Stimulated activated CD8-positive, alpha-beta memory T cell treated with anti-CD3 and anti-CD28 coated beads, Interleukin-4, amount 100 ng/mL, for 4 hours (primary cell): ENCODE measurements at regions not wholly inside any gene's neighbourhood (a gene's known extent, or its start where the extent isn't known, plus 50 kb on each side); places are given as distances from the start of the nearest gene placed in this dataset.

ENCODE experiments used
- DNase-seq, 2 donors: peaks; one replicate each; pipeline ENCODE4 v3.0.0-alpha.2; 2020; ENCODE audit warnings: low read depth in 2 of 2, low spot score in 1 of 2

DNA sequence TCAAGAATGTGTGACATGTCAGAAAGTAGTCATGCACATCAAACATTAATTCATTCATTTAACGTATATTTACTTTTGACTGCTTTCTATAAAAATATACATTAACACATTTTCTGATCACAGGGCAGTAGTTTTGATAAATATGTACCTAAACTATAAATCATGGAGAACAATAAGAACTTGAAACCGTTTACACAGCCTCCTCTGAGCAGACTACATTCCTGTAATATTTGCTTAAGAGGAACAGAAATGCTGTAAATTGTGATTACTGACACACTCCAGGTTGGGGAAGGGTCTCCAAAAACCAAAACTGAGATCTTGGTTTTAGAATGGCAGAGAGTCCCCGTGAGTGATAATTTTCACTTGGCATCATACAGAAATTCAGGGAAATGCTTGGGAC is 120.7 kb upstream of the PPARGC1A start:
- no peak for DNase-seq

DNA sequence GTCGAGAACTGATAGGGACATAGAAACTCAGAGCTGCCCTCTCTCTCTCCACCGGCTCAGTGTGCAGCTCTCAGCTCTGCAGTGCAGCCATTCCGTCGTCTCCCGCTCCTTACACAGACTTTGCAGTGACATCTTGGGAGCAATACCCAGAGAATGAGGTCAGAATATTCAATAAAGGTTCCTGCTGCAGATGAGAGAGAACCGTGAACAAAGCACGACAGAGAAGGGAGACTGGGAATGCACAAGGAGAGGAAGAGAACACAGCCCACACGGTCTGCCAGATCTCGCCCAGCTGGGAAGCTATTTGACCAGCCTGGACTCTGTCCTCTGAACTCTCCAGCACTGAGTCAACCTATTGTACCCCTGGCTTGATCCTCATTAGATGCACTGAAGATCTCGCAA is 118.0 kb upstream of the PPARGC1A start:
- no peak for DNase-seq

DNA sequence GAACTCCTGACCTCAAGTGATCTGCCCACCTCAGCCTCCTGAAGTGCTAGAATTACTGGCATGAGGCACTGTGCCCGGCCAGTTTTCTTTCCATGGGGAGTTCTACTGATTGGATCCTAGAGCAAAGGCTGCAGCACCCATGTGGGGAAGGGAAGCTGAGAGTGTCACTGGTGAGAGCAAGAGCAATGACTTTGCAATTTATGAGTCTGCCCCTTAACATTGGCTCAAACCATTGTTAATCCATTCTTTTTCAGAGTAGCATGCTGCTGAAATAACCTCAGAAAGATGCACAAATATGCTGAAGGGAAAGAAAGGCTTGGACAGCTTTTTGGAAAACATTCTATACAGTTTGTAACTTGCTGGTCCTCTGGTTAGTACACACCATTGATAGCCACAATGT is 116.4 kb upstream of the PPARGC1A start:
- DNase-seq = no peak

DNA sequence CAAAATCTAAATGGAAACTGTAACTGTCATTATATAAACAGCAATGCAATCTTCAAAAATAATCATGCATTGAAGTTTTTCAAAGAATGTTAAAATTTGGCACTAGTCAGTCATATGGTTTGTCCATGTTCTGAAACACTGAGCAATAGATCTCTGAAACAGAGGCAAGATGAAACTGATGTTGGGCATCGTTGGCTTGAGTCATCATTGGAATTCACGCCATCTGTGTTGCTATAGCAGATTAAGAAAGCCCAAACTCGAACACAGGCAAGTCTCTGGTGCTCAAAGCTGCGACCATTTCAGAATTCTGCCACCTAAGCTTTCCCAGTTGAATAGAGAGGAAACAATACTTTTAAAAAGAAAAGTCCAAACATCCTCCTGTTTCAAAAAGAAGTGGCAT is 114.1 kb upstream of the PPARGC1A start:
- DNase-seq = no peak

DNA sequence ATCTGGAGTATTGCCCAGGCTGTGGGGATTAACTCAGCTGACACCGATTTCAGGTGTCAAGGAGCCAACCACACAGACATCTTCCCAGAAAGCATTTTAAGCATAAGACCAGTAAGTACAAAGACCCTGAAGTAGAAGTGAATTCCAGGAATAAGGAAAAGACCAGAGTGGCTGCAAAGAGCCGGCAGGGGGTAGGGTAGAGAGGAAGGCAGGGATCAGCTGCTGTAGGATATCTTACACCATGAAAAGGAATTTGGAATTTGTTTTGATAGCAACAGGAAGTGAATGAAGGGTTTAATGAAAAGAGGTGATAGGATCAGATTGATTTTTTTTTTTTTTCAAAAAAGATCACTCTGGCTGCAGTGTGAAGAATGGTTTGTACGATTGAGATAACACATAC is 113.6 kb upstream of the PPARGC1A start:
- DNase-seq = no peak

DNA sequence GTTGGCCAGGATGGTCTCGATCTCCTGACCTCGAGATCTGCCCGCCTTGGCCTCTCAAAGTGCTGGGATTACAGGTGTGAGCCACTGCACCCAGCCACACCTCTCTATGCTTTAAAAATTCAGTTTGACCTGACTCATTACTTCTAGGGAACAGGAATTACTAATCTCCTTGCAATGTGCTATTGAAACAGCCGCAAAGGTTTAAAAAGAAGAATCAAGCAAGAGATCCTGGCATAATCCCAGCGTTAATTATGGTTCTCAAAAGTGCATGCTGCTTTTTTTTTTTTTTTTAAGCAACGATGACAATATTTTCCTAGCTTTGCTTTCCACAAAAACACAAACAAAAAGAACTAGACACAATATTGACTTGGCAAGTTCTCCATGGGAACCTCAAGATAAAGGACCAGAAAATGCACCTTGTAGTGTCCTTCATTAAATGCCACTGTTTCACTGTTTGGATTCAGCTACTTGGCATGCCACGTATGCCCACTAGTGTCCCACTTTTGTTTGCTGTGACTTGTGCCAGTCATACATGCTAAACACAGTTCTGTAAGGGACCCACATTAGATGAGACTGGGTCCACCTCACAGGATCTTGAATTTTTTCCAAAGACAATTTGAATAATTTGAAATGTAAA is 112.6 kb upstream of the PPARGC1A start:
- no peak for DNase-seq

DNA sequence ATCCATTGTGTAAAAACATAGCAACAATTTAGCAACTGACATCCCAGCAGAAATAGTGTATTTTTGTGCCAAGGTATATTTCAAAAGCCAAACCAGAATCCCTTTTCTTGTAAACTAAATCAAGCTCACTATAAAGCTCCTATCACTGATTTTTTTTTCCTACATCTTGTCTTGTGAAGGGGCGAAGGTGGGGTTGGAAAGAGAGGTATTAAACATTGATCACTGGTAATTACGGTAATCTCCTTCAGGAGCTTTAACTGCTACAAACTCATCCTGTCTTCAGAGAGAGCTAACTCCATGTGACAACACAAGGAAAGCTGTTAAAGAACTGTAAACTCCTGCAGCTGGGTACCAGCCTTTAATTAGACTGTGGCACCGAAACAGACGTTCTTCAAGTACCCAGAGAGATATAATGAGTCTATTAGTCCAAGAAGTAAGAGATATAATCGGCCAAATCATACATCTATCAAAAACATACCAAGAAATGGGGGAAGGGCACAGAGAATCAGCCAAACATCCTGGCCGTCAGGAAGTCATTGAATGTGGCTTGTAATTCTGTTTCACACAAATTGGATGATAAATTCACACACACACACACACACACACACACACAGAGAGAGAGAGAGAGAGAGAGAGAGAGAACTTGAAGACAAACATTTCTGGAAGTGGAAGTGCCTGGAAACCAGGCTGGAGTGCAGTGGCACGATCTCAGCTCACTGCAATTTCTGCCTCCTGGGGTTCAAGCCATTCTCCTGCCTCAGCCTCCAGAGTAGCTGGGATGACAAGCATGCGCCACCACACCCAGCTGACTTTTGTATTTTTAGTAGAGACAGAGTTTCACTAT is 111.9 kb upstream of the PPARGC1A start:
- DNase-seq = no peak

DNA sequence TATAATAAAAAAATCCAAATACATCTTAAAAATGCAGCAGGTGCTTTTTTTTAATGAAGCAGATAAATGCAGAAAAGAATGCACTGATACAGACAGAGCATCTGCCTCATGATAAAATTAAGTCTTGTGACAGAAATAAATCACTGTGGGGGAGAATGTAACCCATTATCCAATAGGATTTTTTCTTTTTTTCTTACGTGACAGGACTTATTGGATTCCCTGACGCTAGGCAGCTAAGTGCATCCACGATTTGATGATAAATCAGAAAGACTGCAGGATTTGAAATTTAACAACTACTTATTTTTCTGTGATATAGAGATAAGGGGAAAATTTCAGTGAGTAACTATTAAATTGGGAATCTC is 110.6 kb upstream of the PPARGC1A start:
- DNase-seq = no peak

DNA sequence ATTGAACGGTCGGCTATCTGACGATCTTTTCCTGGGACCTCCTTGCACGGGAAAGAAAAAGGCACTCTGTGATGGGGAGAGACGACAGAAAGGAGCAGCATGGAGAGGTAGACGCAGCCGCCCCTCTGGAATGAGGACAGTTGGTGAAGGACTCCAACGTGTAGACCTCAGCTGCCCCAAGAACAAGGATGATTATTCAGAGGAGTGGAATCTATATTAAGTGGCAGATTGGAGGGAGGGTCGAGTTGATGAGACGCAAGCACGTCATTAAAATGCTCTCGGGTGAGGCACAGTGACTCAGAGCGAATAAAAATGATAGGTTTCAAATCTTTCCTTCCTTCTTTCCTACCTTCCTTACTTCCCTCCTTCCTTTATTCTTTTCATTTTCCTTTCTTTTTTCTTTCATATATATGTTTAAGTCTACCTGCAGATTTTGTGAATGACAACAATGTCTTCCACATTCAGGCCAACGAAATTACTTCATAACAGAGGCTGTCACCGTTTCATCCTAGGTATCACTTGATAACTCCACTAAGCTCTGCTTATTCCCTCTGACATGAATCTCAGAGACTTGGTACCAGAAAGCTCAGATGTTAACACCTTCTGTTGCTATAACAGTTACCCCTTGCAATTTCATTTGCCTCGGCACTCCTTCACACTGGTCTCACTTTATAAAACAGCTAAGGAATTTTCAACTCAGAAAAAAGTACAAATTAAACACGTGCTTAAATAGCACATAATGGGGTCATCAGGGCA is 110.0 kb upstream of the PPARGC1A start:
- DNase-seq = no peak

DNA sequence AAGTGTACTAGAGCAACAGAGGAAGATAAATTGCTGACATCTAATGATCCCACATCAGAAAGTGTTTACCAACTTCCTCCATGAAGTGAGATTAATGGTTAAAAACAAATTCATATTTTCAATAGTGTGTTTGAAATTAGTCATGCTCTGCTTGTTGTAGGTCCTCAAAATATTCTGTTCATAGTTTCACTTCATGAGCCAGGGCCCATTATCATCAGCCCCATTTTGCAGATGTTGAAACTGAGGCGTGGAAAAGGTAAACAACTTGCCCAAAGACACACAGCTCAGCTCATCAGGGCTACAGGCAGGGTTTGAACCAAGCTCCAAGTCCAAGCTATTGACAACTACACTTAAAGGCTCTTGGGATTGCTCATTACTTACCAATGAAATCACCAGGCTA is 103.5 kb upstream of the PPARGC1A start:
- DNase-seq = no peak

DNA sequence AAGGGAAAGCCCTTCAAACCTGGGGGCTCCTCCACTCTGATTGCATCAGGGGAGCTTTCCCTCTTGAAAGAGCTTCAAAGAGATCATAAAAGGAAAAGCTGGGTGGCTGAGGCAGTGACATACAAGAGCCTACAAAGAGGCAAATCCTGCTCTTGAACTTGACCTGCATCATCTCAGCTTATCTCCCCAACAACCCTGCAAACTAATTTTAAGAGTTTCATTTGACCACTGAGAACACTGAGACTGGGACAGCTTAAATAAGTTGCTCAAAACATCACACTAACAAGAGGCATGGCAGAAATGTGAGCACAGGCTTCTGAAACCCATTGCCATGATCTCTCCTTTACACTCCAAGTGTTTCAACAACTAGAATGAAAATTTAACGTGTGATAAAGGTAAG is 101.6 kb upstream of the PPARGC1A start:
- no peak for DNase-seq

DNA sequence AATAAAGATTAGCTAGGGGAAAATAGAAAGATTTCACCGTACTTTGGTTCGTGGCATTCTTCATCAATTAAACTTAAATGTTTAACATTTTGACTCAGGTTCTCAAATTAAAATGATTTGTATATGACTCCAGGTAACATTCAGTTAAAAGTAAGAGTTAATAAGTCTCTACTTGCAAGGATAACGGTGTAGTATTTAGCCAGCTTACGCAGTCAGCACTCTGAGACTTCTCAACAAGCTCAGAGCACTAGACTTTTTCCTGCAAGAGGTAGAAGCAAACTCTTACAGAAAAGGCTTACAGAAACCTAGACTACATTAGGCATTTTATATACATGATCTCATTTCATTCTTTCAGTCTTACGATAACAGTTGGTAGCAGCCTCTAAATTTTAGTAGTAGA is 96.4 kb upstream of the PPARGC1A start:
- no peak for DNase-seq

DNA sequence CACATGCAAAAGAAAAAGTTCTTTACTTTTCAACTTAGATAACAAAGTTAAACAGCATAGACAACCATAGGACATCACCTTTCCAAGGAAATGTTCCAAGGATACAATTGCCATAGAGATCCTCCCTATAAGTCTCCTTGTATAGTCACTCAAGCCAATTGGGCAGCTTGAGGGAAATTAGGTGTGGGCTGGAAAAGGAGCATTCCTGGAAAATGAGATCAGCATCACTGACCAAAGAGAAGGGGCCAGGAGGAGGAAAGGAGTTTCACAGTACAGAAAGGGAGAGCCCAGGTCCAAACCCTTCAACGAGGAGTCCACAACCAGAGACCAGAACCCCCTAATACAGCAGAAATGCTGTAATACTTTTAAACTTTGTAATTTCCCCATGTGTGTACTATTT is 91.5 kb upstream of the PPARGC1A start:
- DNase-seq = no peak

DNA sequence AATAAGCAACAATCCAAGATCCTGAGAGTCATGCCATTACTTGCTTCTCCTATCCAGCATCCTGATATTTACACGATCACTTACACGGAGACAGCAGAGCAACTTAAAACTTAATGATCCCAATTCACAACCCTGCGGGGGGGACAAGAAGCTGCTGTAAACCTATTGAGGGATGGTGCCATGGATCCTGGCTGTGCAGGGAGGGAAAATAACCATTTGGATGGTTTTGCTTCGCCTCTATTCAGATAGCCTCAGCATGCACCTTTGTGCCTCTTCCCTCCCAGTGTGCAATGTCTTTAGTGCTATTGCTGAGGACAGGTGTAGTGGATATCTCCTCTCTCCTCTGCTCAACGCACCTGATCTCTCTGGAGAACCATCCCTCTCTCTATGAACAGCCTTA is 89.7 kb upstream of the PPARGC1A start:
- DNase-seq = no peak

DNA sequence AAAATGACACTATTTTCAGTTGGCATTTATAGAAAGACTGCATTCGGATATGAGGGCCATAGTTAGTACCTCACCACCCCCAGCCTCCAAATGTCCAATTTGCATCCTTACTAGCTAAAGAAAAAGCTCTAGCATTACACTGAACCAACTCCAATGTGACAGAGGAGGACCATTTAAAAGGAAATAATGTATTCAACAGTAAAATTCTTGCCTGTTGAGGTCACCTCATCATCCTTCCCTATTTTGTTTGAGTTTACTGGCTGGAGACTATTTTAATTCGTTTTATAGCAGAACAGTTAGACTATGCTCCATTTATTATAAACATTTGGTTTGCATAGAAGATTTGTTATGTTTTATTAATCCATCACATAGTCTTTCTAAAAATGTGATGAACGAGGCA is 88.2 kb upstream of the PPARGC1A start:
- no peak for DNase-seq

DNA sequence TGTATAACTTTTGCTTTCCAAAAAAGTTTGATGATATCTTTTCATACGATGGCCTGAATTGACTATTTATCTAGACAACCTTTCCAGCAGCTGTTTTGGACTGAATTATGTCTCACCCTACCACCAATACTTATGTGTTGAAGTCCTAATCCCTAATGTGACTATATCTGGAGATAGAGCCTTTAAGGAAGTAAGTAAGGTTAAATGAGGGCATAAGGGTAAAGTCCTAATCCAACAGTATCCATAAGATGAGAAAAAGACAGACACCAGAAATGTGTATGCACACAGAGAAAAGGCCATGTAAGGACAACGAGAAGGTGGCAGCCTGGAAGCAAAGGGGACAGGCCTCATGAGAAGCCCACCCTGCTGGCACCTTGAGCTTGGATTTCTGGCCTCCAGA is 86.6 kb upstream of the PPARGC1A start:
- DNase-seq = no peak

DNA sequence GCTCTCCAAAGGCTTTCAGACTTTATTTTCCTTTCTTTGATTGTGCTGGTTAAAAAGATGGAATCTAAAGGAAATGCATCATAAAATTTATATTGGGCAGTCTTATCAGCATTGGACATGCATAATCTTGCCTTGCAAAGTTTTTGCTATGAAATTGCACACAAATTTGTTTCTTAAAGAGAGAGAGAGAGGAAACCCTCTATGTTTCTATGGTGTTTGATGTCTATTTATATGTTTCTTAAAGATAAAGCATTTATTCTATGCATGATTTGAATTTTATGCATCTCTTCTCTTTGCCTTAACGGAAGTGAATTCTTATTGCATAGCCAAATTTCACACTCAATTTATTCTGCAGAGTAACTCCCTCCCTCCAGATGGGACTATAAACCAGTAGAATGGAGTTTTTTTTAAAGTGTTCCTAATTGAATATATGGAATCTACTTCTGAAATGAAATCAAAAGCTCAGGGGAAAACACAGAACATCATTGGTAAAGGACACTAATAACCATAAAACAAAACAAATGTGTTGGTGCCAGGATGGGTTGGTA is 83.5 kb upstream of the PPARGC1A start:
- no peak for DNase-seq

DNA sequence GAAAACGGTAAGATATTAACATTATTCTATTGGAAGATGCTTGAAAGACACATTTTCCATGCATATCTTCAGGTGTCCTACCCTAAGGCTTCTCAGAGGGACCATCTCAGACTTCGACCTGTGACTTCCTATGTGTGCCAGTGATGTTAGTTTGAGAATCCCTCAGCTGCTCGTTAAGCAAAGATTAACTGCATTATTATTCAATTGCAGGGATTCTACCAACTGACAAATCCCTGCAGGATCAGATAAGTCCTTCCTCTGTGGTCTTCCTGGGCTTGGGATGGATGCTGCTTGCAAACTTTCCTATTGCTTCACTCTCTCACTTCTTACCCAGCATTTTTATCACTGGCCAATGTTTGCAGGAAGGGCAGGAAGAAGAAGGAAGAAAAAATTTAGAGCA is 83.0 kb upstream of the PPARGC1A start:
- DNase-seq = no peak

DNA sequence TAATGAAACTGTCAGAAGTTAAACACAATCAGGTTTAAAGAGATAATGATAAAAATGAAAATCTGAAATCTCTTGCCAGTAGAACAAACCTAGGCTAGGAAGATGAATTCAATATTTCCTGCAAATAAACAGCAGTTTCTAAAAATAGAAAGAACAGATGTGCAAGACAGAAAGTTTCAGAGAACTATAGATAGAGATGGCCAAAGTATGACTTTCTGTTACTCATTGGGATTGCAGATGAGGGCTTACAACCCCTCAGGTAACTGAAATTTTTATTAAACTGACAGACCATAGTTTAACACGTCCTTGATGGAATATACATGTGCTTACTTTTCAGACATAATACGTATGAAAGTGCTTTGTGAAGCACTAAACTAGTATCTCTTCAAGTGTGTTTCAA is 82.3 kb upstream of the PPARGC1A start:
- no peak for DNase-seq

DNA sequence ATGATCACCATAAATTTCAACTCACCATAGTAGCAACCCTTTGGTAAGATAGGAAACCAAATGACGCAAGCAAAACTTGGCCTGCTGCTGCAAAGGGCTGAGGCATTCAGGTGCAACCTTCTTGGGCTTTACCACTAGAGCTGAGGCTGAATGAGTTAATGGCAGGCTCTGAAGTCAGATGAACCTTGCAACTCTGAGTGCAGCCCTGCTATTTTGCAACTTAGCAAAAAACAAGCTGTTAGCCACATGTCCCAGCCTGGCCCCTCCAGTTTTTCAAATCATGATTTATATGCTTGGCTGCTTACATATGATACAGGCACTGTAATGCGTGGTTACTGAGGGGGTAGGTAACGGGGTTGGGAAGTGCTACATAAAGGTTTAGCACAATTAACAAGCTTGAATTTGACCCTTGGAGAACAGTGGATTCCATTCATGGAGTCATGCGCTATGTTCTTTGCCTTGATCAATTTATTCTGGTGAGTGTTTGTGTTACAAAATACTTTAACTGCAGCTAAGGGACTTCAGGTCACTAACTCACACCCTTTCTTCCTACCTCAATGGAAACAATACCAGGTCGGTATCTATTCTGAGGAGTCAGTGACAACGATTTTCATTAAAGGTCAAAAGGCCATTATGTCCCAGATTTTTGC is 80.5 kb upstream of the PPARGC1A start:
- DNase-seq = no peak

DNA sequence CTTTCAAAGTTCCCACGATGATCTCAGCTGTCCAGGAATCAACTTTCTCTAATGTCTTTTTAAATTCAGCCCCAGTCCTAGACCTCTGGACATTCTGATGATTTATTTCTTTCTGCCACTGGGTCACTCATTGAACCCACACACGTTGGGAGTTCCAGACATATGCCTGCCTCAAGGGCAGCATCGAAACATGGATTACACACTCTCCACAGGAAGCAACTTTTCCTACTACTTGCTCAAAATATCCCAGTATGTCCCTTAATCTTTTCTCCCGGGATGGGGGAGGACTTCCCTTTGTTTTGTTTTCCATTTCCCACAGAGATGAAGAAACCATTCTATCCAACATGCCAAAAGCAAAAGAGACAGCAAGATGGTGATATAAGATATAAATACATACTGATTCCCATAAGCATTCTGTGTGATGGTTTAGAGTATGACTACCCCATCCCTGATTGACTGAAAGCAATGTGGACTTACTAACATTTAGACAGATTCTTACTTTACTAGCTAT is 79.8 kb upstream of the PPARGC1A start:
- DNase-seq = no peak
